Trophoblast cell (in vitro differentiated cells and primary cell): ENCODE measurements at regions not wholly inside any gene's neighbourhood (a gene's known extent, or its start where the extent isn't known, plus 50 kb on each side); places are given as distances from the start of the nearest gene placed in this dataset.
"Not testable (repeated sequence)": the region's sequence is repeated elsewhere in the genome, so short reads cannot be mapped to it uniquely, and the experiment has no call there.

Experiments used
- DNase-seq, 2 donors: peaks; one replicate each; pipeline ENCODE4 v3.0.0-alpha.2; 2016
- H2AFZ ChIP-seq: 2 replicates; pipeline ENCODE4 v1.6.1; 2013; ENCODE audit warnings: low read length, moderate library complexity, mild to moderate bottlenecking; ENCODE audit not compliant: insufficient read depth, poor library complexity
- H2AK5ac ChIP-seq: 2 replicates; pipeline ENCODE4 v1.6.1; 2013; ENCODE audit warnings: mild to moderate bottlenecking, low read length
- H2BK120ac ChIP-seq: 2 replicates; pipeline ENCODE4 v1.6.1; 2013; ENCODE audit warnings: low read length, mild to moderate bottlenecking, moderate library complexity; ENCODE audit not compliant: insufficient read depth, poor library complexity
- H2BK12ac ChIP-seq: 2 replicates; pipeline ENCODE4 v1.6.1; 2013; ENCODE audit warnings: mild to moderate bottlenecking, low read length, moderate library complexity
- H2BK5ac ChIP-seq: 2 replicates; pipeline ENCODE4 v1.6.1; 2013; ENCODE audit warnings: low read length, low read depth, moderate library complexity, mild to moderate bottlenecking; ENCODE audit not compliant: poor library complexity
- H3K14ac ChIP-seq: 2 replicates; pipeline ENCODE4 v1.6.1; 2013; ENCODE audit warnings: mild to moderate bottlenecking, low read length
- H3K18ac ChIP-seq: 2 replicates; pipeline ENCODE4 v1.6.1; 2013; ENCODE audit warnings: mild to moderate bottlenecking, low read length
- H3K23ac ChIP-seq: 2 replicates; pipeline ENCODE4 v1.6.1; 2013; ENCODE audit warnings: low read length
- H3K27ac ChIP-seq: 2 replicates; pipeline ENCODE4 v1.5.1; 2013; ENCODE audit warnings: low read depth, mild to moderate bottlenecking, inconsistent platforms, low read length, moderate library complexity
- H3K27me3 ChIP-seq: 2 replicates; pipeline ENCODE4 v1.6.1; 2013; ENCODE audit warnings: inconsistent platforms, mild to moderate bottlenecking, low read length, moderate library complexity; ENCODE audit not compliant: insufficient read depth
- H3K36me3 ChIP-seq, 2 experiments: 1 replicate in 1 of 2; 2 replicates in 1 of 2; pipeline ENCODE4 v1.6.1; 2013; ENCODE audit warnings: low read length in 2 of 2, mild to moderate bottlenecking in 2 of 2, moderate library complexity in 1 of 2; ENCODE audit not compliant: insufficient read depth in 2 of 2, control insufficient read depth in 1 of 2
- H3K4ac ChIP-seq: 2 replicates; pipeline ENCODE4 v1.6.1; 2013; ENCODE audit warnings: low read depth, mild to moderate bottlenecking, low read length, moderate library complexity
- H3K4me1 ChIP-seq, 2 experiments: 1 replicate in 1 of 2; 2 replicates in 1 of 2; pipeline ENCODE4 v1.6.1; 2013; ENCODE audit warnings: low read length in 2 of 2, mild to moderate bottlenecking in 2 of 2, moderate library complexity in 1 of 2; ENCODE audit not compliant: insufficient read depth in 2 of 2, control insufficient read depth in 1 of 2
- H3K4me2 ChIP-seq: 2 replicates; pipeline ENCODE4 v1.6.1; 2013; ENCODE audit warnings: inconsistent platforms, mild to moderate bottlenecking, low read length, moderate library complexity
- H3K4me3 ChIP-seq: 2 replicates; pipeline ENCODE4 v1.5.1; 2013; ENCODE audit warnings: mild to moderate bottlenecking, low read depth, low read length, inconsistent platforms
- H3K79me1 ChIP-seq: one replicate; pipeline ENCODE4 v1.6.1; 2013; ENCODE audit warnings: low read length
- H3K79me2 ChIP-seq: 2 replicates; pipeline ENCODE4 v1.6.1; 2013; ENCODE audit warnings: low read length, mild to moderate bottlenecking; ENCODE audit not compliant: control insufficient read depth, insufficient read depth, poor library complexity
- H3K9ac ChIP-seq: 2 replicates; pipeline ENCODE4 v1.6.1; 2013; ENCODE audit warnings: mild to moderate bottlenecking, low read length
- H3K9me3 ChIP-seq: 2 replicates; pipeline ENCODE4 v1.6.1; 2013; ENCODE audit warnings: low read depth, mild to moderate bottlenecking, control low read depth, inconsistent platforms, low read length; ENCODE audit not compliant: insufficient read depth
- H4K12ac ChIP-seq: 2 replicates; pipeline ENCODE4 v1.6.1; 2013; ENCODE audit warnings: low read depth, mild to moderate bottlenecking, low read length, moderate library complexity
- H4K8ac ChIP-seq: 2 replicates; pipeline ENCODE4 v1.6.1; 2013; ENCODE audit warnings: low read depth, mild to moderate bottlenecking, low read length, moderate library complexity
- H4K91ac ChIP-seq: one replicate; pipeline ENCODE4 v1.6.1; 2013; ENCODE audit warnings: low read depth, mild to moderate bottlenecking, low read length, moderate library complexity
- WGBS: extraction: QIAGEN DNeasy Blood & Tissue Kit; methylation state at CpG from one replicate; pipeline ENCODE4 v1.1.7; 2013; ENCODE audit warnings: missing lambda C conversion rate; ENCODE audit not compliant: insufficient read length, insufficient coverage; ENCODE audit errors: extremely low coverage; 5-methylcytosine and 5-hydroxymethylcytosine counted together

- not testable (repeated sequence) for H3K4me2 ChIP-seq, H3K4me3 ChIP-seq, H3K36me3 ChIP-seq, H3K4me1 ChIP-seq, H4K91ac ChIP-seq, H3K14ac ChIP-seq, H3K79me2 ChIP-seq, H4K8ac ChIP-seq, DNase-seq, H3K23ac ChIP-seq, H3K79me1 ChIP-seq, H3K27me3 ChIP-seq, H2BK5ac ChIP-seq, H2AFZ ChIP-seq, H3K18ac ChIP-seq, H2BK120ac ChIP-seq, H3K9me3 ChIP-seq, H4K12ac ChIP-seq, H2BK12ac ChIP-seq, H2AK5ac ChIP-seq, H3K4ac ChIP-seq, H3K9ac ChIP-seq, H3K27ac ChIP-seq
- WGBS, result no CpG with 5 or more reads among the region's 1 CpG
These were observed 319.1 kb upstream of the RNF32 start for GRCh38 chr7:156321430-156321829.

- Histone ChIP-seq H3K36me3 (no peaks in the 10 kb centered on the region), H2BK120ac (no peak overlapping the region), H3K79me1 (no peaks in the 10 kb centered on the region), H3K4me1 (no peaks in the 10 kb centered on the region), H3K4ac (no peak overlapping the region), H4K8ac (no peak overlapping the region), H3K27me3 (no peaks in the 10 kb centered on the region), H3K18ac (no peak overlapping the region), H4K12ac (no peak overlapping the region), H2AK5ac (no peak overlapping the region), H2AFZ (no peak overlapping the region), H3K4me2 (no peak overlapping the region), H3K23ac (no peak overlapping the region), H3K79me2 (no peaks in the 10 kb centered on the region), H3K14ac (no peak overlapping the region), H2BK5ac (no peak overlapping the region), H3K9ac (no peak overlapping the region), H2BK12ac (no peak overlapping the region), H4K91ac (no peak overlapping the region), H3K4me3 (no peak overlapping the region), H3K27ac (no peak overlapping the region), H3K9me3 (no peaks in the 10 kb centered on the region)
- no peak for DNase-seq
- no CpG with 5 or more reads among the region's 11 CpGs for WGBS
These were observed 321.6 kb upstream of the RNF32 start for GRCh38 chr7:156318926-156319325.

- H3K14ac ChIP-seq, result no peak overlapping the region
- no peak overlapping the region for H4K91ac ChIP-seq
- H3K23ac ChIP-seq, result no peak overlapping the region
- H3K4me1 ChIP-seq, result no peaks in the 10 kb centered on the region
- no peaks in the 10 kb centered on the region for H3K36me3 ChIP-seq
- H2AFZ ChIP-seq, result no peak overlapping the region
- H3K4ac ChIP-seq, result no peak overlapping the region
- H3K27me3 ChIP-seq, result no peaks in the 10 kb centered on the region
- no peak overlapping the region for H4K8ac ChIP-seq
- no peak overlapping the region for H4K12ac ChIP-seq
- H3K18ac ChIP-seq, result no peak overlapping the region
- H3K4me3 ChIP-seq, result no peak overlapping the region
- no peak overlapping the region for H3K4me2 ChIP-seq
- H2AK5ac ChIP-seq, result no peak overlapping the region
- DNase-seq, result no peak
- H2BK5ac ChIP-seq, result no peak overlapping the region
- no peak overlapping the region for H3K9ac ChIP-seq
- no peaks in the 10 kb centered on the region for H3K79me1 ChIP-seq
- H3K9me3 ChIP-seq, result no peaks in the 10 kb centered on the region
- H3K79me2 ChIP-seq, result no peaks in the 10 kb centered on the region
- H3K27ac ChIP-seq, result no peak overlapping the region
- H2BK12ac ChIP-seq, result no peak overlapping the region
- H2BK120ac ChIP-seq, result no peak overlapping the region
- WGBS, result no CpG with 5 or more reads among the region's 18 CpGs
These were observed 322.1 kb upstream of the RNF32 start for GRCh38 chr7:156318426-156318825.

GRCh38 chr7:156309016-156309620 is 331.5 kb upstream of the RNF32 start:
- Histone ChIP-seq H2AK5ac (no peak overlapping the region), H3K14ac (no peak overlapping the region), H3K27me3 (no peaks in the 10 kb centered on the region)

More at GRCh38 chr7:156309016-156309620, 331.5 kb upstream of the RNF32 start:
- Histone ChIP-seq H3K79me1 (no peaks in the 10 kb centered on the region), H2BK120ac (no peak overlapping the region), H3K23ac (no peak overlapping the region), H3K4me1 (no peaks in the 10 kb centered on the region), H3K27ac (no peak overlapping the region), H3K79me2 (no peaks in the 10 kb centered on the region), H3K9me3 (no peaks in the 10 kb centered on the region), H4K12ac (no peak overlapping the region), H3K9ac (no peak overlapping the region), H3K4me3 (no peak overlapping the region), H3K36me3 (no peaks in the 10 kb centered on the region), H2BK12ac (no peak overlapping the region), H4K8ac (no peak overlapping the region), H2BK5ac (no peak overlapping the region), H4K91ac (no peak overlapping the region), H2AFZ (no peak overlapping the region), H3K4me2 (no peak overlapping the region), H3K18ac (no peak overlapping the region), H3K4ac (no peak overlapping the region)
- no peak for DNase-seq
- no CpG with 5 or more reads among the region's 15 CpGs for WGBS
